Prostate gland (tissue), 2 donors: ENCODE measurements at regions not wholly inside any gene's neighbourhood (a gene's known extent, or its start where the extent isn't known, plus 50 kb on each side); places are given as distances from the start of the nearest gene placed in this dataset.

Experiments used
- CTCF ChIP-seq, 4 experiments: fragments of 200-600 bp in 2 of 4; fragments of 450-650 bp in 2 of 4; sonication (generic) in 2 of 4; IDR thresholded peaks; 1 replicate in 3 of 4; 2 replicates in 1 of 4; pipeline ENCODE4 v1.5.1; 2016 to 2019; ENCODE audit warnings: antibody characterized with exemption in 4 of 4, mild to moderate bottlenecking in 2 of 4, moderate library complexity in 2 of 4
- POLR2AphosphoS5 ChIP-seq: sonication (generic); formaldehyde crosslinking; IDR thresholded peaks from one replicate; pipeline ENCODE4 v1.6.1; 2017; ENCODE audit warnings: antibody characterized with exemption

DNA sequence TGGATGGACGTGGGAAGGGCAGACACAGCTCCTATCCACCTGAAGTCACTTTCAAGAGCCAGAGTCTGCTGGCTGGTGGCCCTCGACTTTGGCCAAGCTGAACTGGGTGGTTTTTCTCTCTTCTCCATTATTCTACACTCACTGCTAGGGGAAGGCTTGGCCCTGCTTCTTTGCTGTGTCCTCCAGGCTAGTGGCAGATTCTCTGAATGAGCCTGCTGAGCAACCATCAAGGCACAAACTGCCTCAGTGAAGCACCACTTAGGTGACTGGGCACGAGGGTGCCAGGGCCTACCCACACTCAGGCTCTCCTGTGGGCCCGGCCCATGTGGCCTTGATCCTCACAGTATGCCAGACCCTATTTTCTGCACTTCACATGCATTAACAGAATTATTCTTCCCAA lies 92.0 kb downstream of the PJA1 start:
- TF ChIP-seq POLR2AphosphoS5 (no peak), CTCF (IDR thresholded peaks at IDR 0.05) (no peak)
